Upper lobe of right lung (tissue), 1 donor: ENCODE measurements at regions not wholly inside any gene's neighbourhood (a gene's known extent, or its start where the extent isn't known, plus 50 kb on each side); places are given as distances from the start of the nearest gene placed in this dataset.
"Not testable (repeated sequence)": the region's sequence is repeated elsewhere in the genome, so short reads cannot be mapped to it uniquely, and the experiment has no call there.

Experiments
- ATAC-seq: fragments of 200-7000 bp; cut with Tn5 transposase; one replicate; pipeline ENCODE4 v1.9.1; 2020; ENCODE audit warnings: mild to moderate bottlenecking, moderate library complexity
- DNase-seq: peaks from one replicate; pipeline ENCODE4 v3.0.0-alpha.2; 2020
- H3K27ac ChIP-seq: fragments of 200-600 bp; one replicate; pipeline ENCODE4 v1.8.0; 2022
- H3K27me3 ChIP-seq: fragments of 200-600 bp; one replicate; pipeline ENCODE4 v1.8.0; 2022; ENCODE audit warnings: mild to moderate bottlenecking
- H3K36me3 ChIP-seq: fragments of 200-600 bp; one replicate; pipeline ENCODE4 v1.8.0; 2022
- H3K4me1 ChIP-seq: fragments of 200-600 bp; one replicate; pipeline ENCODE4 v1.8.0; 2022
- H3K4me3 ChIP-seq: fragments of 200-600 bp; one replicate; pipeline ENCODE4 v1.8.0; 2022; ENCODE audit warnings: mild to moderate bottlenecking
- H3K9me3 ChIP-seq: fragments of 200-600 bp; one replicate; pipeline ENCODE4 v1.8.0; 2022
- intact Hi-C: fragments of 100-400 bp; cut with DNase I; formaldehyde crosslinking; loops from one replicate; pipeline ENCODE4 v1.11.0; 2022
- donor health status: DM: no; HTN: yes; CAD: no; lungs with severe emphysema.

GRCh38 chr11:49585495-49585894, 366.7 kb upstream of the OR4C13 start:
- ATAC-seq, H3K36me3 ChIP-seq, H3K4me3 ChIP-seq, intact Hi-C loops, H3K27me3 ChIP-seq, H3K27ac ChIP-seq, H3K4me1 ChIP-seq, H3K9me3 ChIP-seq, DNase-seq: not testable (repeated sequence)

- ATAC-seq, H3K36me3 ChIP-seq, H3K27ac ChIP-seq, H3K4me3 ChIP-seq, intact Hi-C loops, H3K27me3 ChIP-seq, H3K4me1 ChIP-seq, DNase-seq, H3K9me3 ChIP-seq: not testable (repeated sequence)
Observed at GRCh38 chr11:49608892-49609291, 343.3 kb upstream of the OR4C13 start.

- DNase-seq, ATAC-seq, intact Hi-C loops, H3K9me3 ChIP-seq, H3K27ac ChIP-seq, H3K4me3 ChIP-seq, H3K36me3 ChIP-seq, H3K27me3 ChIP-seq, H3K4me1 ChIP-seq: not testable (repeated sequence)
Observed at GRCh38 chr11:49623872-49624271, 328.3 kb upstream of the OR4C13 start.

- H3K4me3 ChIP-seq, intact Hi-C loops, DNase-seq: not testable (repeated sequence)
Observed at GRCh38 chr11:49670705-49671104, 281.5 kb upstream of the OR4C13 start.

GRCh38 chr11:49702121-49702520, 250.1 kb upstream of the OR4C13 start:
- H3K4me1 ChIP-seq, intact Hi-C loops, H3K9me3 ChIP-seq, H3K4me3 ChIP-seq, H3K27me3 ChIP-seq, ATAC-seq, H3K36me3 ChIP-seq, H3K27ac ChIP-seq, DNase-seq: not testable (repeated sequence)

More at GRCh38 chr11:49670705-49671104, 281.5 kb upstream of the OR4C13 start:
- not testable (repeated sequence) for H3K27ac ChIP-seq, H3K36me3 ChIP-seq, ATAC-seq, H3K4me1 ChIP-seq, H3K27me3 ChIP-seq, H3K9me3 ChIP-seq

- ATAC-seq, H3K27ac ChIP-seq, H3K36me3 ChIP-seq, DNase-seq, H3K9me3 ChIP-seq, H3K4me3 ChIP-seq, H3K4me1 ChIP-seq, intact Hi-C loops, H3K27me3 ChIP-seq: not testable (repeated sequence)
Observed at GRCh38 chr11:49750447-49750846, 201.7 kb upstream of the OR4C13 start.

- not testable (repeated sequence) for ATAC-seq
Observed at GRCh38 chr11:49750960-49751359, 201.2 kb upstream of the OR4C13 start.

GRCh38 chr11:49780791-49781190, 171.4 kb upstream of the OR4C13 start:
- H3K36me3 ChIP-seq, H3K4me3 ChIP-seq, H3K4me1 ChIP-seq, H3K27ac ChIP-seq, ATAC-seq, H3K27me3 ChIP-seq, DNase-seq, H3K9me3 ChIP-seq, intact Hi-C loops: not testable (repeated sequence)

More at GRCh38 chr11:49750960-49751359, 201.2 kb upstream of the OR4C13 start:
- DNase-seq, H3K27me3 ChIP-seq, H3K9me3 ChIP-seq, H3K27ac ChIP-seq, H3K36me3 ChIP-seq, H3K4me3 ChIP-seq, H3K4me1 ChIP-seq, intact Hi-C loops: not testable (repeated sequence)

- H3K27me3 ChIP-seq, H3K36me3 ChIP-seq, ATAC-seq, H3K9me3 ChIP-seq, H3K4me3 ChIP-seq, intact Hi-C loops, H3K4me1 ChIP-seq, DNase-seq, H3K27ac ChIP-seq: not testable (repeated sequence)
Observed at GRCh38 chr11:49782000-49782399, 170.2 kb upstream of the OR4C13 start.

- H3K4me1 ChIP-seq, H3K27ac ChIP-seq, intact Hi-C loops, H3K9me3 ChIP-seq, H3K27me3 ChIP-seq, H3K4me3 ChIP-seq, DNase-seq, H3K36me3 ChIP-seq, ATAC-seq: not testable (repeated sequence)
Observed at GRCh38 chr11:49783841-49784240, 168.3 kb upstream of the OR4C13 start.

- intact Hi-C loops, ATAC-seq, H3K9me3 ChIP-seq, H3K27me3 ChIP-seq, H3K36me3 ChIP-seq, H3K4me1 ChIP-seq, H3K27ac ChIP-seq, H3K4me3 ChIP-seq, DNase-seq: not testable (repeated sequence)
Observed at GRCh38 chr11:49789787-49790186, 162.4 kb upstream of the OR4C13 start.

GRCh38 chr11:49798206-49798837, 153.9 kb upstream of the OR4C13 start:
- DNase-seq, H3K27ac ChIP-seq, H3K4me1 ChIP-seq, intact Hi-C loops, H3K27me3 ChIP-seq, H3K36me3 ChIP-seq, H3K4me3 ChIP-seq, H3K9me3 ChIP-seq: not testable (repeated sequence)
- ATAC-seq = peak; percentile 34

GRCh38 chr11:49817705-49818430, 134.3 kb upstream of the OR4C13 start:
- H3K9me3 ChIP-seq, DNase-seq, intact Hi-C loops, ATAC-seq, H3K4me3 ChIP-seq, H3K27ac ChIP-seq, H3K27me3 ChIP-seq, H3K36me3 ChIP-seq, H3K4me1 ChIP-seq: not testable (repeated sequence)

- H3K27me3 ChIP-seq, intact Hi-C loops, H3K36me3 ChIP-seq, ATAC-seq, H3K27ac ChIP-seq, DNase-seq, H3K4me1 ChIP-seq, H3K9me3 ChIP-seq, H3K4me3 ChIP-seq: not testable (repeated sequence)
Observed at GRCh38 chr11:49823188-49823587, 129.0 kb upstream of the OR4C13 start.
